ENCODE measurements at regions not wholly inside any gene's neighbourhood (a gene's known extent, or its start where the extent isn't known, plus 50 kb on each side); places are given as distances from the start of the nearest gene placed in this dataset.

GRCh38 chr6:113574147-113574546 is 283.0 kb upstream of the MARCKS start:
- H3K4me3 ChIP-seq (ENCODE audit: low read depth, low read length) = no peak overlapping the region
- no peak for TF ChIP-seq CTCF (IDR thresholded peaks at IDR 0.05; ENCODE audit: low read depth, low read length)

- no peak for TF ChIP-seq CTCF (IDR thresholded peaks at IDR 0.05; ENCODE audit: low read depth, low read length)
- H3K4me3 ChIP-seq (ENCODE audit: low read depth, low read length) = no peak overlapping the region
Measured at GRCh38 chr6:113576310-113576709, 280.8 kb upstream of the MARCKS start.

- no peak for TF ChIP-seq CTCF (IDR thresholded peaks at IDR 0.05; ENCODE audit: low read depth, low read length)
- H3K4me3 ChIP-seq (ENCODE audit: low read depth, low read length) = no peak overlapping the region
Measured at GRCh38 chr6:113578691-113579090, 278.5 kb upstream of the MARCKS start.

GRCh38 chr6:113584767-113585166 is 272.4 kb upstream of the MARCKS start:
- H3K4me3 ChIP-seq (ENCODE audit: low read depth, low read length) = no peak overlapping the region
- TF ChIP-seq CTCF (IDR thresholded peaks at IDR 0.05; ENCODE audit: low read depth, low read length) = no peak

- TF ChIP-seq CTCF (IDR thresholded peaks at IDR 0.05; ENCODE audit: low read depth, low read length) = no peak
Measured at GRCh38 chr6:113585246-113585645, 271.9 kb upstream of the MARCKS start.

GRCh38 chr6:113586413-113587077 is 270.6 kb upstream of the MARCKS start:
- H3K4me3 ChIP-seq (ENCODE audit: low read depth, low read length) = no peak overlapping the region
- TF ChIP-seq CTCF (IDR thresholded peaks at IDR 0.05; ENCODE audit: low read depth, low read length) = no peak

More at GRCh38 chr6:113585246-113585645, 271.9 kb upstream of the MARCKS start:
- no peak overlapping the region for H3K4me3 ChIP-seq (ENCODE audit: low read depth, low read length)

- TF ChIP-seq CTCF (IDR thresholded peaks at IDR 0.05; ENCODE audit: low read depth, low read length) = no peak
- no peak overlapping the region for H3K4me3 ChIP-seq (ENCODE audit: low read depth, low read length)
Measured at GRCh38 chr6:113587078-113587699, 270.0 kb upstream of the MARCKS start.
